ENCODE measurements at regions not wholly inside any gene's neighbourhood (a gene's known extent, or its start where the extent isn't known, plus 50 kb on each side); places are given as distances from the start of the nearest gene placed in this dataset.

GRCh38 chr1:216904471-216904870, 181.2 kb upstream of the ESRRG start:
- TF ChIP-seq CTCF (IDR thresholded peaks at IDR 0.05) (no peak), POLR2A (IDR thresholded peaks at IDR 0.05) (no peak)
